Natural killer cell (primary cell): ENCODE measurements at regions not wholly inside any gene's neighbourhood (a gene's known extent, or its start where the extent isn't known, plus 50 kb on each side); places are given as distances from the start of the nearest gene placed in this dataset.

Experiments
- ATAC-seq, 3 donors: fragments of 150-1000 bp in 2 of 3; fragments of 200-7000 bp in 1 of 3; cut with Tn5 transposase; 1 replicate in 1 of 3; 2 replicates in 2 of 3; pipeline ENCODE4 v1.10.0; 2021; ENCODE audit warnings: mild to moderate bottlenecking in 2 of 3, moderate library complexity in 2 of 3
- DNase-seq, 2 donors: peaks; one replicate each; pipeline versions ENCODE4 v3.0.0 to v3.0.0-alpha.2; 2013 to 2021; ENCODE audit warnings: mixed read lengths in 1 of 2
- H3K27ac ChIP-seq: one replicate; pipeline ENCODE4 v1.5.1; 2013; ENCODE audit warnings: mild to moderate bottlenecking, low read length
- H3K27me3 ChIP-seq: one replicate; pipeline ENCODE4 v1.6.1; 2013; ENCODE audit warnings: low read length; ENCODE audit not compliant: control insufficient read depth, insufficient read depth
- H3K36me3 ChIP-seq: one replicate; pipeline ENCODE4 v1.6.1; 2013; ENCODE audit warnings: low read length; ENCODE audit not compliant: control insufficient read depth, insufficient read depth
- H3K4me1 ChIP-seq: one replicate; pipeline ENCODE4 v1.6.1; 2013; ENCODE audit warnings: low read length; ENCODE audit not compliant: control insufficient read depth, insufficient read depth
- H3K4me3 ChIP-seq: one replicate; pipeline ENCODE4 v1.5.1; 2013; ENCODE audit warnings: low read length
- H3K9me3 ChIP-seq: one replicate; pipeline ENCODE4 v1.6.1; 2013; ENCODE audit warnings: low read length; ENCODE audit not compliant: control insufficient read depth, insufficient read depth
- H3K27ac Mint-ChIP-seq, 2 donors: one replicate each; pipeline ENCODE4 v1.8.0; 2022; ENCODE audit warnings: mild to moderate bottlenecking in 2 of 2, mixed read lengths in 2 of 2, moderate library complexity in 1 of 2
- H3K27me3 Mint-ChIP-seq, 2 donors: one replicate each; pipeline ENCODE4 v1.8.0; 2022; ENCODE audit warnings: low read depth in 2 of 2, mixed read lengths in 2 of 2
- H3K36me3 Mint-ChIP-seq: one replicate; pipeline ENCODE4 v1.8.0; 2022; ENCODE audit warnings: mixed read lengths
- H3K4me1 Mint-ChIP-seq, 2 donors: one replicate each; pipeline ENCODE4 v1.8.0; 2022; ENCODE audit warnings: mixed read lengths in 2 of 2
- H3K4me3 Mint-ChIP-seq: one replicate; pipeline ENCODE4 v1.8.0; 2022; ENCODE audit warnings: mild to moderate bottlenecking, moderate library complexity, mixed read lengths
- H3K9me3 Mint-ChIP-seq, 2 donors: one replicate each; pipeline ENCODE4 v1.8.0; 2022; ENCODE audit warnings: mixed read lengths in 2 of 2
- WGBS: methylation state at CpG from one replicate; pipeline ENCODE4 v1.1.7; 2013; ENCODE audit warnings: missing lambda C conversion rate; ENCODE audit not compliant: insufficient coverage; 5-methylcytosine and 5-hydroxymethylcytosine counted together
- intact Hi-C: fragments of 100-400 bp; cut with micrococcal nuclease; formaldehyde crosslinking; loops from one replicate; pipeline ENCODE4 v1.14.2; 2022
- TF ChIP-seq, protein P1 (sequence below): fragments of 200-600 bp; IDR thresholded peaks from one replicate; pipeline ENCODE4 v1.8.0; 2022; ENCODE audit warnings: antibody characterized with exemption

DNA sequence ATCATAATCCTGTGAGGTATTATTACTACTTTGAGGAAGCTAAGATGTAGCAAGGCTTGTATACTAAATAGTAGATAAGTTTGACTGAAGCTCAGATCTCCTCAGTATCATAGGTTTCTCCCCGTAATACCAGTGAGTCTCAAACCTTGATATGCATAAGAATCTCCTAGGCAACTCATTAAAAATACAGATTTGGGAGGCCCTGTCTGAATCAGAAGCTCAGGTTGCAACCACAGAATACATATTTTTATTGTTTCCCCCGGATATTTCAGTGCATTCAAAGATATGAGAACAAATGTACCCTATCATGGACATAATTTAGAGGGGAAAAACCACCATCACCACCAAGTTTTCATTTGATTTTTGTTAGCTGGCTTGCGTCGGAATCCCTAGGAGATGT lies 242.1 kb upstream of the C2CD4B start:
- TF ChIP-seq, protein P1, sequence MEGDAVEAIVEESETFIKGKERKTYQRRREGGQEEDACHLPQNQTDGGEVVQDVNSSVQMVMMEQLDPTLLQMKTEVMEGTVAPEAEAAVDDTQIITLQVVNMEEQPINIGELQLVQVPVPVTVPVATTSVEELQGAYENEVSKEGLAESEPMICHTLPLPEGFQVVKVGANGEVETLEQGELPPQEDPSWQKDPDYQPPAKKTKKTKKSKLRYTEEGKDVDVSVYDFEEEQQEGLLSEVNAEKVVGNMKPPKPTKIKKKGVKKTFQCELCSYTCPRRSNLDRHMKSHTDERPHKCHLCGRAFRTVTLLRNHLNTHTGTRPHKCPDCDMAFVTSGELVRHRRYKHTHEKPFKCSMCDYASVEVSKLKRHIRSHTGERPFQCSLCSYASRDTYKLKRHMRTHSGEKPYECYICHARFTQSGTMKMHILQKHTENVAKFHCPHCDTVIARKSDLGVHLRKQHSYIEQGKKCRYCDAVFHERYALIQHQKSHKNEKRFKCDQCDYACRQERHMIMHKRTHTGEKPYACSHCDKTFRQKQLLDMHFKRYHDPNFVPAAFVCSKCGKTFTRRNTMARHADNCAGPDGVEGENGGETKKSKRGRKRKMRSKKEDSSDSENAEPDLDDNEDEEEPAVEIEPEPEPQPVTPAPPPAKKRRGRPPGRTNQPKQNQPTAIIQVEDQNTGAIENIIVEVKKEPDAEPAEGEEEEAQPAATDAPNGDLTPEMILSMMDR: no peak
- 87% methylated on average over 4 of the region's 4 CpGs for WGBS
- DNase-seq (no peak), ATAC-seq (no peak)
- H3K4me1 Mint-ChIP-seq: no peaks in the 10 kb centered on the region
- H3K4me3 ChIP-seq: no peak overlapping the region
- H3K27ac ChIP-seq: no peak overlapping the region
- no peaks in the 10 kb centered on the region for H3K4me1 ChIP-seq
- intact Hi-C loops: no loop called here
- no peaks in the 10 kb centered on the region for H3K36me3 ChIP-seq
- no peak overlapping the region for H3K4me3 Mint-ChIP-seq
- peaks cover 22 to 48% of the 10 kb centered on the region in 2 donors for H3K27me3 Mint-ChIP-seq
- no peaks in the 10 kb centered on the region for H3K36me3 Mint-ChIP-seq
- H3K27ac Mint-ChIP-seq: no peak overlapping the region
- no peaks in the 10 kb centered on the region for H3K9me3 Mint-ChIP-seq
- H3K27me3 ChIP-seq: no peaks in the 10 kb centered on the region
- H3K9me3 ChIP-seq: no peaks in the 10 kb centered on the region

DNA sequence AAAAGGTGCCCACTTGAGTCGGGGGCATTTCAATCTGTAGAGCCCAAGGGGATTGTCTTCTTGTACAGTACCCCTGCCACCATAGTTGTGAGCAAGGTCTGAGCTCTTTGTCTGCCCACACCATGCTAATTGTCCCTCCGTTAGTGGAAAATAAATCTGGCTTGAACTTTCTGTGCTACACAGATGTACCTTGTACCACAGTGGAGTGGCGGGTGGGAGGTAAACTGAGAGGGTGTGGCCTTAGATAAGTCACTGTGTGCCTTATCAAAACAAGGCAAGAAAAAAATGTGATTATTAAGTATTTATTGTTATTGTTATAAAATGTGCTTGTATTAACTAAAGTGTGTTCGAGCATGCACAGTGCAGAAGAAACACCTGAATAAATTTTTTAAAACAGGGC lies 242.9 kb upstream of the C2CD4B start:
- Mint-ChIP-seq H3K27ac (no peak overlapping the region), H3K4me1 (no peaks in the 10 kb centered on the region)
- no peak for ATAC-seq

DNA sequence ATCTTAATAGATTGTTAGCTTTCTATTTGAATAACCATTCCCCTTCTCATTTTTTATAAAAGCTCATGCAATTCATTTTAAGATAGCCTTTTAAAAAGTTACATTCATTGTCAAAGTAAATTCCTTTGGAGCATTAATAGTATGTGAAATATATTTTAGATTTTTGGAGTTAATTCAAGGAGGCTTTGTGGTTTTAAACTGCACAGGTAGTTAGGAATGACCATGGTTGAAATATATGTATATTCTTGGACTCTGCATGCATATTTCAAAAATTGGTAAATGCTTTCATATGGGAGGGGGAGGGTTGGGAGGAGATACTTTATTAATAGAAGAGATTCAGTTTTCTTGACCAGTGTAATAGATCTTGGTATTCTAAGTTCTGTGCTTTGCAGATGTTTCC lies 244.4 kb upstream of the C2CD4B start:
- TF ChIP-seq, protein P1: no peak
- no peaks in the 10 kb centered on the region for H3K36me3 ChIP-seq
- H3K27ac ChIP-seq: no peak overlapping the region
- no peak overlapping the region for H3K4me3 ChIP-seq
- Mint-ChIP-seq H3K27me3 (peaks cover 13 to 33% of the 10 kb centered on the region in 2 donors), H3K9me3 (no peaks in the 10 kb centered on the region), H3K27ac (no peak overlapping the region), H3K4me1 (no peaks in the 10 kb centered on the region), H3K4me3 (no peak overlapping the region), H3K36me3 (no peaks in the 10 kb centered on the region)
- DNase-seq (no peak), ATAC-seq (no peak)
- intact Hi-C loops: no loop called here
- no peaks in the 10 kb centered on the region for H3K27me3 ChIP-seq
- H3K9me3 ChIP-seq: no peaks in the 10 kb centered on the region
- H3K4me1 ChIP-seq: no peaks in the 10 kb centered on the region

More for the DNA sequence above, 242.9 kb upstream of the C2CD4B start:
- Histone ChIP-seq H3K9me3 (no peaks in the 10 kb centered on the region), H3K27ac (no peak overlapping the region), H3K27me3 (no peaks in the 10 kb centered on the region), H3K4me3 (no peak overlapping the region), H3K4me1 (no peaks in the 10 kb centered on the region), H3K36me3 (no peaks in the 10 kb centered on the region)
- intact Hi-C loops: no loop called here
- H3K36me3 Mint-ChIP-seq: no peaks in the 10 kb centered on the region
- H3K27me3 Mint-ChIP-seq: peaks cover 22 to 48% of the 10 kb centered on the region in 2 donors
- TF ChIP-seq, protein P1: no peak
- no peak for DNase-seq
- no peaks in the 10 kb centered on the region for H3K9me3 Mint-ChIP-seq
- WGBS: 86% methylated on average over 4 of the region's 4 CpGs
- no peak overlapping the region for H3K4me3 Mint-ChIP-seq

DNA sequence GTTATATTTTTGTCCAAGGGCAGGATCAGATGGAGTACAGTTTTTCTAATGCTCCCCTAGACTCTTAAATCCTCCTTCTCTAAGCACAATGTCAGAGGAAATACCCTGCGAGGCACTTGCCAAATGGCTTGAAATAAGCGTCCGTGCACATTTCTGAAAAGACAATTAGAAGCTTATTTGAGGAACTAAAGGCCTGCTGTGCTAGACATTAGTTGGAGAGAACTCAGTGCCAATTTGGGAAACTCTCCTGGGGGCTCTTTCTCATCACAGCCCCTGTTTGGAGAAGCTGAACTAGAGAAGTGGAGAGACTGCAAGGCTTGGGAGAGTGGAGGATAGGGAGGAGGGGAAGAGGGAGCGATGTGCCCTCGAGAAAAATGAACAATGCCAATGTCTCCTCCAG lies 247.6 kb upstream of the C2CD4B start:
- Mint-ChIP-seq H3K36me3 (no peaks in the 10 kb centered on the region), H3K27me3 (peaks cover 3 to 22% of the 10 kb centered on the region in 2 donors), H3K4me3 (no peak overlapping the region), H3K9me3 (no peaks in the 10 kb centered on the region), H3K4me1 (no peaks in the 10 kb centered on the region), H3K27ac (no peak overlapping the region)
- Histone ChIP-seq H3K4me3 (no peak overlapping the region), H3K4me1 (no peaks in the 10 kb centered on the region), H3K27me3 (no peaks in the 10 kb centered on the region), H3K27ac (no peak overlapping the region), H3K36me3 (no peaks in the 10 kb centered on the region), H3K9me3 (no peaks in the 10 kb centered on the region)
- WGBS: 73% methylated on average over 5 of the region's 5 CpGs
- no peak for ATAC-seq
- no peak for DNase-seq
- intact Hi-C loops: no loop called here
- TF ChIP-seq, protein P1: no peak
